GM12878 (cell line): ENCODE measurements at regions not wholly inside any gene's neighbourhood (a gene's known extent, or its start where the extent isn't known, plus 50 kb on each side); places are given as distances from the start of the nearest gene placed in this dataset.

Source experiments
- ATAC-seq: fragments of 200-7000 bp; cut with Tn5 transposase; 3 replicates; pipeline ENCODE4 v1.9.1; 2020; ENCODE audit warnings: mild to moderate bottlenecking, moderate library complexity
- BruUV-seq: library from RNA; stranded (reverse); fragments of 400-500 nt; replicated peaks from 2 replicates; lab custom pipeline; 2021; lab: Mats Ljungman, UMichigan
- CTCF ChIA-PET: fragments of 300-600 bp; sonication (Branson Sonifier 250); formaldehyde crosslinking; extraction: SDS; loops from one replicate; lab custom pipeline; 2021; ENCODE audit warnings: inconsistent platforms; lab: Yijun Ruan, JAX
- POLR2A ChIA-PET: fragments of 350-600 bp; formaldehyde crosslinking; extraction: SDS; loops from one replicate; lab custom pipeline; 2021; ENCODE audit warnings: inconsistent platforms; lab: Charles Lee
- RAD21 ChIA-PET: fragments of 300-600 bp; sonication (Branson Sonifier 250); formaldehyde crosslinking; loops from one replicate; lab custom pipeline; 2023; ENCODE audit warnings: antibody characterized with exemption; ENCODE audit not compliant: unreplicated experiment; lab: Charles Lee
- SMC1A ChIA-PET: fragments of 300-600 bp; sonication (Branson Sonifier 250); formaldehyde crosslinking; loops from one replicate; lab custom pipeline; 2023; ENCODE audit not compliant: unreplicated experiment, uncharacterized antibody; lab: Charles Lee
- DNase-seq: peaks from one replicate; pipeline ENCODE4 v3.0.0-alpha.2; 2011; ENCODE audit warnings: low read depth, low spot score
- FAIRE-seq: peaks from 3 replicates; lab custom pipeline; 2011; peaks lifted over from hg19 to GRCh38; lab: Jason Lieb, UNC
- H2AFZ ChIP-seq: 2 replicates; pipeline ENCODE4 v1.6.0; 2011; ENCODE audit warnings: low read depth, low read length, control low read depth; ENCODE audit not compliant: control insufficient read depth
- H3K27ac ChIP-seq: 2 replicates; pipeline ENCODE4 v1.5.1; 2011; ENCODE audit warnings: control low read depth; ENCODE audit not compliant: control insufficient read depth, insufficient read depth
- H3K27me3 ChIP-seq, 2 experiments: replicated peaks in 1 of 2; 2 replicates each; pipeline versions ENCODE4 v1.6.0 to v1.6.1; 2011; ENCODE audit warnings: low read length in 1 of 2; ENCODE audit not compliant: control insufficient read depth in 2 of 2, insufficient read depth in 2 of 2
- H3K36me3 ChIP-seq, 2 experiments: 2 replicates each; pipeline ENCODE4 v1.5.1; 2011; ENCODE audit warnings: low read length in 1 of 2; ENCODE audit not compliant: control insufficient read depth in 2 of 2, insufficient read depth in 2 of 2
- H3K4me1 ChIP-seq: 2 replicates; pipeline ENCODE4 v1.6.1; 2011; ENCODE audit warnings: mild to moderate bottlenecking, low read length, moderate library complexity, mixed read lengths; ENCODE audit not compliant: control insufficient read depth, insufficient read depth
- H3K4me2 ChIP-seq: 2 replicates; pipeline ENCODE4 v1.6.0; 2011; ENCODE audit warnings: control low read depth; ENCODE audit not compliant: control insufficient read depth, insufficient read depth
- H3K4me3 ChIP-seq: fragments of 200-600 bp; sonication (generic); 2 replicates; pipeline ENCODE4 v1.5.1; 2016
- H3K79me2 ChIP-seq: 2 replicates; pipeline ENCODE4 v1.6.0; 2011; ENCODE audit warnings: low read length; ENCODE audit not compliant: control insufficient read depth, insufficient read depth
- H3K9ac ChIP-seq: 2 replicates; pipeline ENCODE4 v1.8.0; 2011; ENCODE audit warnings: low read length, control low read depth, mixed read lengths; ENCODE audit not compliant: control insufficient read depth, insufficient read depth
- H3K9me3 ChIP-seq: replicated peaks from 3 replicates; pipeline ENCODE4 v1.5.1; 2011; ENCODE audit warnings: mild to moderate bottlenecking, low read length; ENCODE audit not compliant: control insufficient read depth, insufficient read depth
- H4K20me1 ChIP-seq: 2 replicates; pipeline ENCODE4 v1.6.0; 2011; ENCODE audit not compliant: control insufficient read depth, insufficient read depth
- CHD4 ChIP-seq: fragments of 200-600 bp; sonication (generic); IDR thresholded peaks from 2 replicates; pipeline ENCODE4 v1.6.1; 2016; ENCODE audit warnings: mild to moderate bottlenecking
- HDGF ChIP-seq: fragments of 450-650 bp; IDR thresholded peaks from 2 replicates; pipeline ENCODE4 v1.6.1; 2016; ENCODE audit warnings: antibody characterized with exemption
- LARP7 ChIP-seq: fragments of 450-650 bp; IDR thresholded peaks from 2 replicates; pipeline ENCODE4 v1.6.1; 2017; ENCODE audit warnings: mild to moderate bottlenecking
- YY1 ChIP-seq: IDR thresholded peaks from 2 replicates; pipeline ENCODE4 v1.6.1; 2011; ENCODE audit warnings: low read depth, mild to moderate bottlenecking, low read length
- WGBS: methylation state at CpG from one replicate; pipeline ENCODE4 v1.1.6; 2016; ENCODE audit warnings: low lambda C conversion rate; ENCODE audit not compliant: insufficient replicate concordance, insufficient coverage; ENCODE audit errors: missing lambda C conversion rate; 5-methylcytosine and 5-hydroxymethylcytosine counted together
- in situ Hi-C: fragments of 300-500 bp; cut with MboI; formaldehyde crosslinking; loops from 9 replicates; pipeline ENCODE4 v1.14.3; 2018; ENCODE audit warnings: mixed read lengths
- intact Hi-C: fragments of 100-400 bp; cut with micrococcal nuclease; formaldehyde crosslinking; loops from one replicate; pipeline ENCODE4 v1.14.2; 2022; ENCODE audit not compliant: unreplicated experiment
- TF ChIP-seq, protein P1 (sequence below): IDR thresholded peaks from 2 replicates; pipeline ENCODE4 v1.6.1; 2011; ENCODE audit warnings: low read depth, low read length, improper control_type of control experiment, borderline replicate concordance
- TF ChIP-seq, protein P2 (sequence below): fragments of 450-650 bp; IDR thresholded peaks from 2 replicates; pipeline ENCODE4 v1.6.1; 2017; ENCODE audit warnings: mild to moderate bottlenecking
- TF ChIP-seq, protein P3 (sequence below): IDR thresholded peaks from 2 replicates; pipeline ENCODE4 v1.6.1; 2011; ENCODE audit warnings: borderline replicate concordance, low read depth, mild to moderate bottlenecking, moderate library complexity, low read length; ENCODE audit not compliant: insufficient read depth, poor library complexity, severe bottlenecking

DNA sequence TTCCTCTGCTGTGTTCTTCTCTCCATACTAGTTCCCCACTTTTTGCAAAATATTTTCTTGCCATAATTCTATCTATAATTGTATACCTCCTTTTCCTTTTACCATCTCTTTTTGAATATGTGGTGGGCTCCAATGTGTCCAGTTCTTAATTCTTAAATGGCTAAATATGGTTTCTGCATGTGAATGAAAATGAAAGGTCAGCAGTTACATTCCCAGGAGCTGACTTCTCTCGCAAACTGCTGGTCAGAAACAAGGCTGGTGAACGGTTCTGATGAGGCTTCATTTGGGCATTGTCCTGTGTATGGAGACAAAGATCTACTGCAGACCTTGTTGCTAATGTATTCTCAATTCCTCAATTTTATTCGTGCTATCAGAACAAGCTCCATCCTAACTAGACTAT lies 309.2 kb downstream of the SNX13 start:
- ATAC-seq (no peak), DNase-seq (no peak), FAIRE-seq (no peak)
- no peaks in the 10 kb centered on the region for H3K4me1 ChIP-seq
- no peak overlapping the region for H3K9ac ChIP-seq
- TF ChIP-seq, protein P1, sequence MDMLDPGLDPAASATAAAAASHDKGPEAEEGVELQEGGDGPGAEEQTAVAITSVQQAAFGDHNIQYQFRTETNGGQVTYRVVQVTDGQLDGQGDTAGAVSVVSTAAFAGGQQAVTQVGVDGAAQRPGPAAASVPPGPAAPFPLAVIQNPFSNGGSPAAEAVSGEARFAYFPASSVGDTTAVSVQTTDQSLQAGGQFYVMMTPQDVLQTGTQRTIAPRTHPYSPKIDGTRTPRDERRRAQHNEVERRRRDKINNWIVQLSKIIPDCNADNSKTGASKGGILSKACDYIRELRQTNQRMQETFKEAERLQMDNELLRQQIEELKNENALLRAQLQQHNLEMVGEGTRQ: no peak
- TF ChIP-seq HDGF (no peak), LARP7 (no peak), CHD4 (no peak), YY1 (no peak)
- TF ChIP-seq, protein P2, sequence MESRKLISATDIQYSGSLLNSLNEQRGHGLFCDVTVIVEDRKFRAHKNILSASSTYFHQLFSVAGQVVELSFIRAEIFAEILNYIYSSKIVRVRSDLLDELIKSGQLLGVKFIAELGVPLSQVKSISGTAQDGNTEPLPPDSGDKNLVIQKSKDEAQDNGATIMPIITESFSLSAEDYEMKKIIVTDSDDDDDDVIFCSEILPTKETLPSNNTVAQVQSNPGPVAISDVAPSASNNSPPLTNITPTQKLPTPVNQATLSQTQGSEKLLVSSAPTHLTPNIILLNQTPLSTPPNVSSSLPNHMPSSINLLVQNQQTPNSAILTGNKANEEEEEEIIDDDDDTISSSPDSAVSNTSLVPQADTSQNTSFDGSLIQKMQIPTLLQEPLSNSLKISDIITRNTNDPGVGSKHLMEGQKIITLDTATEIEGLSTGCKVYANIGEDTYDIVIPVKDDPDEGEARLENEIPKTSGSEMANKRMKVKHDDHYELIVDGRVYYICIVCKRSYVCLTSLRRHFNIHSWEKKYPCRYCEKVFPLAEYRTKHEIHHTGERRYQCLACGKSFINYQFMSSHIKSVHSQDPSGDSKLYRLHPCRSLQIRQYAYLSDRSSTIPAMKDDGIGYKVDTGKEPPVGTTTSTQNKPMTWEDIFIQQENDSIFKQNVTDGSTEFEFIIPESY: no peak
- TF ChIP-seq, protein P3, sequence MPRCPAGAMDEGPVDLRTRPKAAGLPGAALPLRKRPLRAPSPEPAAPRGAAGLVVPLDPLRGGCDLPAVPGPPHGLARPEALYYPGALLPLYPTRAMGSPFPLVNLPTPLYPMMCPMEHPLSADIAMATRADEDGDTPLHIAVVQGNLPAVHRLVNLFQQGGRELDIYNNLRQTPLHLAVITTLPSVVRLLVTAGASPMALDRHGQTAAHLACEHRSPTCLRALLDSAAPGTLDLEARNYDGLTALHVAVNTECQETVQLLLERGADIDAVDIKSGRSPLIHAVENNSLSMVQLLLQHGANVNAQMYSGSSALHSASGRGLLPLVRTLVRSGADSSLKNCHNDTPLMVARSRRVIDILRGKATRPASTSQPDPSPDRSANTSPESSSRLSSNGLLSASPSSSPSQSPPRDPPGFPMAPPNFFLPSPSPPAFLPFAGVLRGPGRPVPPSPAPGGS: no peak
- in situ Hi-C loops: no loop called here
- H4K20me1 ChIP-seq: no peaks in the 10 kb centered on the region
- CTCF ChIA-PET: no interaction called here
- H3K4me3 ChIP-seq: no peak overlapping the region
- H3K9me3 ChIP-seq: no peaks in the 10 kb centered on the region
- 21% methylated on average over 3 of the region's 3 CpGs for whole genome bisulfite sequencing
- no peak overlapping the region for H3K4me2 ChIP-seq
- no peak overlapping the region for H3K27ac ChIP-seq
- BruUV-seq: no TSS peak
- H3K36me3 ChIP-seq: no peaks in the 10 kb centered on the region
- H3K27me3 ChIP-seq: no peaks in the 10 kb centered on the region
- no peak overlapping the region for H2AFZ ChIP-seq
- SMC1A ChIA-PET: no interaction called here
- no peaks in the 10 kb centered on the region for H3K79me2 ChIP-seq
- RAD21 ChIA-PET: no interaction called here
- POLR2A ChIA-PET: no interaction called here
- intact Hi-C loops: no loop called here
